OCI-LY1 (cell line): ENCODE measurements at regions not wholly inside any gene's neighbourhood (a gene's known extent, or its start where the extent isn't known, plus 50 kb on each side); places are given as distances from the start of the nearest gene placed in this dataset.

Experiments used
- H2AFZ ChIP-seq: fragments of 200-600 bp; sonication (generic), shearing (Covaris generic); 2 replicates; pipeline ENCODE4 v1.6.0; 2014; ENCODE audit warnings: antibody characterized with exemption, mild to moderate bottlenecking, low read length
- H3F3A ChIP-seq: fragments of 200-600 bp; sonication (generic), shearing (Covaris generic); 2 replicates; pipeline ENCODE4 v1.6.0; 2014; ENCODE audit warnings: mild to moderate bottlenecking, antibody characterized with exemption, low read length, moderate library complexity; ENCODE audit not compliant: insufficient read depth
- H3K27ac ChIP-seq: fragments of 200-600 bp; sonication (generic); 2 replicates; pipeline ENCODE4 v1.5.1; 2014; ENCODE audit warnings: low read length, mixed run types, mild to moderate bottlenecking, low read depth; ENCODE audit not compliant: poor library complexity, severe bottlenecking
- H3K27me3 ChIP-seq: fragments of 200-600 bp; sonication (generic); 2 replicates; pipeline ENCODE4 v1.6.0; 2014; ENCODE audit warnings: antibody characterized with exemption, mild to moderate bottlenecking, low read length, moderate library complexity; ENCODE audit not compliant: insufficient read depth
- H3K36me3 ChIP-seq: fragments of 200-600 bp; sonication (generic); 2 replicates; pipeline ENCODE4 v1.6.1; 2014; ENCODE audit warnings: mild to moderate bottlenecking, antibody characterized with exemption, low read length, moderate library complexity, mixed read lengths; ENCODE audit not compliant: insufficient read depth
- H3K4me1 ChIP-seq: fragments of 200-600 bp; sonication (generic); 2 replicates; pipeline ENCODE4 v1.5.1; 2014; ENCODE audit warnings: mild to moderate bottlenecking, low read length, moderate library complexity; ENCODE audit not compliant: insufficient read depth, severe bottlenecking
- H3K4me2 ChIP-seq: fragments of 200-600 bp; sonication (generic), shearing (Covaris generic); 2 replicates; pipeline ENCODE4 v1.6.1; 2014; ENCODE audit warnings: low read length
- H3K4me3 ChIP-seq: fragments of 200-600 bp; sonication (generic); 2 replicates; pipeline ENCODE4 v1.5.1; 2014; ENCODE audit warnings: low read length, low read depth, mild to moderate bottlenecking, mixed read lengths; ENCODE audit not compliant: poor library complexity, severe bottlenecking
- H3K79me2 ChIP-seq: fragments of 200-600 bp; shearing (Covaris generic); 2 replicates; pipeline ENCODE4 v1.6.1; 2016; ENCODE audit warnings: mixed run types, low read length, mixed read lengths; ENCODE audit not compliant: insufficient read depth
- H3K9ac ChIP-seq: fragments of 200-600 bp; sonication (generic), shearing (Covaris generic); 2 replicates; pipeline ENCODE4 v1.6.1; 2014; ENCODE audit warnings: mild to moderate bottlenecking, low read length, mixed read lengths
- H3K9me2 ChIP-seq: fragments of 200-600 bp; sonication (generic), shearing (Covaris generic); 2 replicates; pipeline ENCODE4 v1.6.1; 2014; ENCODE audit warnings: low read depth, mild to moderate bottlenecking, low read length, mixed read lengths
- H3K9me3 ChIP-seq: fragments of 200-600 bp; shearing (Covaris generic); 2 replicates; pipeline ENCODE4 v1.6.1; 2014; ENCODE audit warnings: low read length, mixed read lengths
- H4K20me1 ChIP-seq: fragments of 200-600 bp; sonication (generic), shearing (Covaris generic); 2 replicates; pipeline ENCODE4 v1.6.0; 2016; ENCODE audit warnings: mild to moderate bottlenecking, low read length; ENCODE audit not compliant: insufficient read depth
- CTCF ChIP-seq: fragments of 200-600 bp; sonication (generic), shearing (Covaris generic); IDR thresholded peaks from 2 replicates; pipeline ENCODE4 v1.5.1; 2017; ENCODE audit warnings: mild to moderate bottlenecking, antibody characterized with exemption, low read length, moderate library complexity, mixed read lengths
- EZH2 ChIP-seq: fragments of 200-600 bp; sonication (generic), shearing (Covaris generic); IDR thresholded peaks from 2 replicates; pipeline ENCODE4 v1.8.0; 2017; ENCODE audit warnings: borderline replicate concordance, mixed run types, mild to moderate bottlenecking, antibody characterized with exemption, low read length, moderate library complexity, mixed read lengths

GRCh38 chr3:110773413-110773954, 298.1 kb upstream of the NECTIN3 start:
- no peak overlapping the region for H3K4me2 ChIP-seq
- H3F3A ChIP-seq: no peaks in the 10 kb centered on the region
- TF ChIP-seq EZH2 (no peak), CTCF (no peak)
- H3K4me1 ChIP-seq: no peaks in the 10 kb centered on the region
- H3K27me3 ChIP-seq: no peaks in the 10 kb centered on the region
- no peaks in the 10 kb centered on the region for H3K36me3 ChIP-seq
- no peak overlapping the region for H3K27ac ChIP-seq
- no peak overlapping the region for H2AFZ ChIP-seq
- H3K9me2 ChIP-seq: no peaks in the 10 kb centered on the region
- no peak overlapping the region for H3K9ac ChIP-seq
- no peaks in the 10 kb centered on the region for H3K79me2 ChIP-seq
- no peaks in the 10 kb centered on the region for H4K20me1 ChIP-seq
- H3K9me3 ChIP-seq: no peaks in the 10 kb centered on the region
- no peak overlapping the region for H3K4me3 ChIP-seq

DNA sequence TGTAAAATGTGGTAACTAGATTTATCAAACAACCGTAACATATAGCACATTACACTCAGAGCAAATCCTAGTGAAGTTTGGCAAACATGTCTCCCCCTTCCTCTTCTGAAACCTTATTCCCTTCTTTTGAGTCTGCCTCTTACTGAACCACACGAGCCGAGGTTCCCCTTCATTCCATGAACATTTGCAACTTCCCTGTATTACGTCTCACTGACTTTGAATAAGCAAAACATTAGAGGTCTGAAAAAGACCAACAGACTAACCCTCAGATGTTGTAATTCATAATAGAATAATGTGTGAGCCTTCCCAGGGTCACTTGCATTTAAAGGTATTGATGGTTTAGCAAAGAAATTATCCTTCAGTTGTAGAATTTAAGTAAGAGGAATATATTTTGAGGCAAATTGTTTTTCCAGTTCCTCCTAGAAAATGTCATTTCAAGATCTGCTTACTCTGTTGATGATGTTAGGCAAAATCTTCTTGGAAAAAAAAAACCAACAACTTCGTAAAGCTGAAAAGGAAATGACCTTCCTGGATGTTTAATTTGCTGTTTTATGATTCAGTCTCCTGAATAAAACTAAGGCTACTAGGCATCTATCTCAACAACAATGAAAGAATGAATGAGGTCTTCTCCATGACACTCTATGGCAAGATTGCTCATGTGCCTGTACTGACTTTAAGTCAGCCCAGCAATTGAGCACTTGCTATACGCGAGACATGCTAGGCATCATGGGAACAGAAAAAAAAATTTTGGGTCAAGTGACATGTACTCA, 296.9 kb upstream of the NECTIN3 start:
- Histone ChIP-seq H3K79me2 (no peaks in the 10 kb centered on the region), H3K4me3 (no peak overlapping the region), H3K36me3 (no peaks in the 10 kb centered on the region), H3K9ac (no peak overlapping the region), H3K4me1 (no peaks in the 10 kb centered on the region), H3K4me2 (no peak overlapping the region), H4K20me1 (no peaks in the 10 kb centered on the region), H3F3A (no peaks in the 10 kb centered on the region), H3K9me3 (no peaks in the 10 kb centered on the region), H2AFZ (no peak overlapping the region), H3K27me3 (no peaks in the 10 kb centered on the region), H3K9me2 (no peaks in the 10 kb centered on the region), H3K27ac (no peak overlapping the region)
- TF ChIP-seq EZH2 (no peak), CTCF (no peak)

GRCh38 chr3:110779581-110779980, 292.0 kb upstream of the NECTIN3 start:
- no peaks in the 10 kb centered on the region for H4K20me1 ChIP-seq
- H3K9ac ChIP-seq: no peak overlapping the region
- no peaks in the 10 kb centered on the region for H3F3A ChIP-seq
- H3K4me2 ChIP-seq: no peak overlapping the region
- no peaks in the 10 kb centered on the region for H3K27me3 ChIP-seq
- H2AFZ ChIP-seq: no peak overlapping the region
- H3K9me3 ChIP-seq: no peaks in the 10 kb centered on the region
- H3K36me3 ChIP-seq: no peaks in the 10 kb centered on the region
- no peaks in the 10 kb centered on the region for H3K4me1 ChIP-seq
- TF ChIP-seq CTCF (no peak), EZH2 (no peak)
- no peak overlapping the region for H3K27ac ChIP-seq
- no peaks in the 10 kb centered on the region for H3K79me2 ChIP-seq
- no peak overlapping the region for H3K4me3 ChIP-seq
- no peaks in the 10 kb centered on the region for H3K9me2 ChIP-seq
